Keratinocyte (primary cell): ENCODE measurements at regions not wholly inside any gene's neighbourhood (a gene's known extent, or its start where the extent isn't known, plus 50 kb on each side); places are given as distances from the start of the nearest gene placed in this dataset.

Experiments used
- DNase-seq: peaks from one replicate; pipeline ENCODE4 v3.0.0-alpha.2; 2011; ENCODE audit warnings: low read depth, missing footprints, low spot score
- FAIRE-seq: peaks from 2 replicates; lab custom pipeline; 2011; peaks lifted over from hg19 to GRCh38; lab: Jason Lieb, UNC
- H2AFZ ChIP-seq: 2 replicates; pipeline ENCODE4 v1.6.0; 2012; ENCODE audit warnings: low read length, control low read depth, inconsistent platforms; ENCODE audit not compliant: control insufficient read depth
- H3K27ac ChIP-seq: 2 replicates; pipeline ENCODE4 v1.5.1; 2011; ENCODE audit warnings: low read length; ENCODE audit not compliant: control insufficient read depth, insufficient read depth
- H3K27me3 ChIP-seq: 3 replicates; pipeline ENCODE4 v1.6.0; 2011; ENCODE audit warnings: low read length; ENCODE audit not compliant: control insufficient read depth, insufficient read depth; ENCODE audit errors: extremely low read depth
- H3K36me3 ChIP-seq, 2 experiments: 2 replicates in 1 of 2; 3 replicates in 1 of 2; pipeline ENCODE4 v1.5.1; 2011; ENCODE audit warnings: low read length in 2 of 2, mild to moderate bottlenecking in 1 of 2; ENCODE audit not compliant: control insufficient read depth in 2 of 2, insufficient read depth in 2 of 2; ENCODE audit errors: extremely low read depth in 1 of 2
- H3K4me1 ChIP-seq: 3 replicates; pipeline ENCODE4 v1.5.1; 2011; ENCODE audit warnings: low read length; ENCODE audit not compliant: control insufficient read depth, insufficient read depth; ENCODE audit errors: extremely low read depth
- H3K4me2 ChIP-seq: 3 replicates; pipeline ENCODE4 v1.6.0; 2011; ENCODE audit warnings: low read depth, low read length; ENCODE audit not compliant: control insufficient read depth, insufficient read depth; ENCODE audit errors: extremely low read depth
- H3K4me3 ChIP-seq, 3 experiments: fragments of 200-600 bp in 1 of 3; sonication (generic) in 1 of 3; 2 replicates in 2 of 3; 3 replicates in 1 of 3; pipeline ENCODE4 v1.5.1; 2011 to 2016; ENCODE audit warnings: low read length in 3 of 3, mild to moderate bottlenecking in 3 of 3, control low read depth in 2 of 3, inconsistent platforms in 1 of 3, low read depth in 1 of 3, mixed read lengths in 1 of 3, mixed run types in 1 of 3, moderate library complexity in 1 of 3; ENCODE audit not compliant: control insufficient read depth in 2 of 3, insufficient read depth in 2 of 3; ENCODE audit errors: extremely low read depth in 1 of 3
- H3K79me2 ChIP-seq: 2 replicates; pipeline ENCODE4 v1.6.0; 2012; ENCODE audit warnings: low read length; ENCODE audit not compliant: control insufficient read depth, insufficient read depth
- H3K9ac ChIP-seq: 3 replicates; pipeline ENCODE4 v1.6.0; 2011; ENCODE audit warnings: low read length; ENCODE audit not compliant: control insufficient read depth, insufficient read depth; ENCODE audit errors: extremely low read depth
- H3K9me1 ChIP-seq: 3 replicates; pipeline ENCODE4 v1.6.0; 2011; ENCODE audit warnings: low read length; ENCODE audit not compliant: control insufficient read depth, insufficient read depth; ENCODE audit errors: extremely low read depth
- H3K9me3 ChIP-seq: 2 replicates; pipeline ENCODE4 v1.5.1; 2012; ENCODE audit warnings: low read depth, low read length; ENCODE audit not compliant: control insufficient read depth
- H4K20me1 ChIP-seq: 3 replicates; pipeline ENCODE4 v1.6.0; 2011; ENCODE audit warnings: low read length; ENCODE audit not compliant: control insufficient read depth, insufficient read depth; ENCODE audit errors: extremely low read depth
- CTCF ChIP-seq, 3 experiments: IDR thresholded peaks in 1 of 3; conservative IDR thresholded peaks in 1 of 3; optimal IDR thresholded peaks in 1 of 3; 2 replicates in 2 of 3; 3 replicates in 1 of 3; pipeline versions ENCODE3 to v1.5.1; 2011; ENCODE audit warnings: low read length in 3 of 3, mild to moderate bottlenecking in 3 of 3, moderate library complexity in 2 of 3, control low read depth in 1 of 3, inconsistent platforms in 1 of 3; ENCODE audit not compliant: insufficient read depth in 2 of 3; ENCODE audit errors: extremely low read depth in 1 of 3
- EZH2 ChIP-seq: IDR thresholded peaks from one replicate; pipeline ENCODE4 v1.6.1; 2012; ENCODE audit warnings: inconsistent platforms, mild to moderate bottlenecking, low read length, moderate library complexity
- dilution Hi-C: fragments of 300-500 bp; cut with MboI; formaldehyde crosslinking; loops from one replicate; pipeline ENCODE4 v1.7.0; 2020; ENCODE audit warnings: low sequenced_read_pairs; ENCODE audit not compliant: extremely low pct_ligation_motif_present

GRCh38 chr4:124910327-124910726 is 197.8 kb upstream of the ANKRD50 start:
- no peaks in the 10 kb centered on the region for H4K20me1 ChIP-seq
- H3K27me3 ChIP-seq: no peaks in the 10 kb centered on the region
- H3K4me1 ChIP-seq: no peaks in the 10 kb centered on the region
- FAIRE-seq: no peak
- H3K36me3 ChIP-seq: no peaks in the 10 kb centered on the region
- dilution Hi-C loops: no loop called here
- no peak overlapping the region for H3K27ac ChIP-seq
- peak overlapping the region; percentile 14 for H2AFZ ChIP-seq
- TF ChIP-seq EZH2 (no peak), CTCF (optimal IDR thresholded peaks at IDR 0.05 in 1 of 3, IDR thresholded peaks at IDR 0.05 in 1 of 3, conservative IDR thresholded peaks at IDR 0.05 in 1 of 3; ENCODE audit: extremely low read depth in 1 of 3, insufficient read depth in 2 of 3, low read length in 3 of 3) (no peak)
- H3K4me2 ChIP-seq: no peak overlapping the region
- H3K79me2 ChIP-seq: no peaks in the 10 kb centered on the region
- H3K4me3 ChIP-seq: no peak overlapping the region
- H3K9me3 ChIP-seq: no peaks in the 10 kb centered on the region
- no peak overlapping the region for H3K9ac ChIP-seq
- H3K9me1 ChIP-seq: no peaks in the 10 kb centered on the region
- DNase-seq: no peak

- no peak overlapping the region for H3K27ac ChIP-seq
- H3K9me3 ChIP-seq: no peaks in the 10 kb centered on the region
- H3K4me1 ChIP-seq: peaks cover 17% of the 10 kb centered on the region
- H3K9me1 ChIP-seq: no peaks in the 10 kb centered on the region
- no peaks in the 10 kb centered on the region for H3K79me2 ChIP-seq
- H2AFZ ChIP-seq: no peak overlapping the region
- H3K4me2 ChIP-seq: no peak overlapping the region
- H3K9ac ChIP-seq: no peak overlapping the region
- DNase-seq (no peak), FAIRE-seq (peak; percentile 13)
- H3K36me3 ChIP-seq: no peaks in the 10 kb centered on the region
- no peaks in the 10 kb centered on the region for H3K27me3 ChIP-seq
- dilution Hi-C loops: no loop called here
- no peak overlapping the region for H3K4me3 ChIP-seq
- H4K20me1 ChIP-seq: no peaks in the 10 kb centered on the region
- TF ChIP-seq CTCF (optimal IDR thresholded peaks at IDR 0.05 in 1 of 3, IDR thresholded peaks at IDR 0.05 in 1 of 3, conservative IDR thresholded peaks at IDR 0.05 in 1 of 3; ENCODE audit: extremely low read depth in 1 of 3, insufficient read depth in 2 of 3, low read length in 3 of 3) (no peak), EZH2 (no peak)
Measured at GRCh38 chr4:124907881-124908280, 195.3 kb upstream of the ANKRD50 start.
